HEK293T (cell line): ENCODE measurements at regions not wholly inside any gene's neighbourhood (a gene's known extent, or its start where the extent isn't known, plus 50 kb on each side); places are given as distances from the start of the nearest gene placed in this dataset.

ENCODE experiments used
- CTCF ChIA-PET: fragments of 350-600 bp; formaldehyde crosslinking; extraction: SDS; loops from one replicate; lab custom pipeline; 2021; ENCODE audit warnings: antibody characterized with exemption, inconsistent platforms; lab: Yijun Ruan, JAX
- POLR2A ChIA-PET: fragments of 350-600 bp; formaldehyde crosslinking; extraction: SDS; loops from one replicate; lab custom pipeline; 2020; ENCODE audit warnings: antibody characterized with exemption, inconsistent platforms; lab: Yijun Ruan, JAX
- DNase-seq: peaks from one replicate; pipeline ENCODE4 v3.0.0; 2012; ENCODE audit warnings: mixed read lengths; ENCODE audit errors: extremely low spot score
- ARNT ChIP-seq: fragments of 450-650 bp; IDR thresholded peaks from 2 replicates; pipeline ENCODE4 v1.6.1; 2017; ENCODE audit warnings: mild to moderate bottlenecking
- BHLHE40 ChIP-seq: fragments of 450-650 bp; IDR thresholded peaks from 2 replicates; pipeline ENCODE4 v1.6.1; 2016; ENCODE audit warnings: mild to moderate bottlenecking, moderate library complexity, borderline replicate concordance
- CTBP1 ChIP-seq: fragments of 450-650 bp; IDR thresholded peaks from 2 replicates; pipeline ENCODE4 v1.6.1; 2016; ENCODE audit warnings: borderline replicate concordance
- ELF4 ChIP-seq: fragments of 450-650 bp; IDR thresholded peaks from 2 replicates; pipeline ENCODE4 v1.6.1; 2017; ENCODE audit warnings: antibody characterized with exemption
- FOXA1 ChIP-seq: fragments of 450-650 bp; IDR thresholded peaks from 2 replicates; pipeline ENCODE4 v1.6.1; 2016; ENCODE audit warnings: mild to moderate bottlenecking
- FOXK2 ChIP-seq: fragments of 450-650 bp; IDR thresholded peaks from 2 replicates; pipeline ENCODE4 v1.6.1; 2016; ENCODE audit warnings: mild to moderate bottlenecking
- FOXM1 ChIP-seq: fragments of 450-650 bp; IDR thresholded peaks from 2 replicates; pipeline ENCODE4 v1.6.1; 2017; ENCODE audit warnings: mild to moderate bottlenecking, borderline replicate concordance
- HDGF ChIP-seq: fragments of 450-650 bp; IDR thresholded peaks from 2 replicates; pipeline ENCODE4 v1.6.1; 2017; ENCODE audit warnings: antibody characterized with exemption, borderline replicate concordance
- L3MBTL2 ChIP-seq: fragments of 450-650 bp; conservative IDR thresholded peaks from 2 replicates; pipeline ENCODE4 v1.6.1; 2016; ENCODE audit warnings: mild to moderate bottlenecking
- LEF1 ChIP-seq: fragments of 450-650 bp; IDR thresholded peaks from 2 replicates; pipeline ENCODE4 v1.6.1; 2017; ENCODE audit warnings: mild to moderate bottlenecking, borderline replicate concordance
- NFRKB ChIP-seq: fragments of 450-650 bp; IDR thresholded peaks from 2 replicates; pipeline ENCODE4 v1.6.1; 2016; ENCODE audit warnings: mild to moderate bottlenecking, moderate library complexity
- PKNOX1 ChIP-seq: fragments of 450-650 bp; IDR thresholded peaks from 2 replicates; pipeline ENCODE4 v1.6.1; 2016
- SP1 ChIP-seq: fragments of 450-650 bp; IDR thresholded peaks from 2 replicates; pipeline ENCODE4 v1.6.1; 2017
- SUZ12 ChIP-seq: fragments of 450-650 bp; IDR thresholded peaks from 2 replicates; pipeline ENCODE4 v1.6.1; 2016; ENCODE audit warnings: mild to moderate bottlenecking
- TARDBP ChIP-seq: fragments of 450-650 bp; IDR thresholded peaks from 2 replicates; pipeline ENCODE4 v1.6.1; 2016
- ZNF384 ChIP-seq: fragments of 450-650 bp; IDR thresholded peaks from 2 replicates; pipeline ENCODE4 v1.6.1; 2016

DNA sequence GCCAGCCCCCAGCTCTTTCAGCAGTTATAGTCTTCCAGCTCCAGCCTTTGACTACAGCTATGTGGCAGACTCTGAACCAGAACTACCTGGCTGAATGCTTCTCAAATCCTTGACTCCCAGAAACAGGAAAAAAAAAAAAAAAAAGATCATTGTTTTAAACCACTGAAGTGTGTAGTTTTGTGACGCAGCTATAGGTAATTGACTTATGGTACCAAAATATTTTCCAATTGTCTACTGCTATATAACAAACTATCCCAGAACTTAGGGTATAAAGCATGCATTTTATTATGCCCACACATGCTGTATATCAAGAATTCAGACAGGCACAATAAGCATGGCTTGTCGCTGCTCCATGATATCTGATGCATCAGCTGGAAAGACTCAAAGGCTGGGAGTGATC is 127.1 kb upstream of the POC5 start:
- no peak for DNase-seq
- ChIA-PET CTCF (no interaction called here), POLR2A (no interaction called here)
- TF ChIP-seq LEF1 = no peak
- no peak for TF ChIP-seq FOXA1
- no peak for TF ChIP-seq FOXM1
- no peak for TF ChIP-seq HDGF
- no peak for TF ChIP-seq CTBP1
- no peak for TF ChIP-seq SUZ12
- TF ChIP-seq PKNOX1 = no peak
- no peak for TF ChIP-seq BHLHE40
- TF ChIP-seq ARNT = no peak
- no peak for TF ChIP-seq TARDBP
- no peak for TF ChIP-seq SP1
- no peak for TF ChIP-seq ELF4
- no peak for TF ChIP-seq ZNF384
- TF ChIP-seq NFRKB = no peak
- TF ChIP-seq FOXK2 = no peak

DNA sequence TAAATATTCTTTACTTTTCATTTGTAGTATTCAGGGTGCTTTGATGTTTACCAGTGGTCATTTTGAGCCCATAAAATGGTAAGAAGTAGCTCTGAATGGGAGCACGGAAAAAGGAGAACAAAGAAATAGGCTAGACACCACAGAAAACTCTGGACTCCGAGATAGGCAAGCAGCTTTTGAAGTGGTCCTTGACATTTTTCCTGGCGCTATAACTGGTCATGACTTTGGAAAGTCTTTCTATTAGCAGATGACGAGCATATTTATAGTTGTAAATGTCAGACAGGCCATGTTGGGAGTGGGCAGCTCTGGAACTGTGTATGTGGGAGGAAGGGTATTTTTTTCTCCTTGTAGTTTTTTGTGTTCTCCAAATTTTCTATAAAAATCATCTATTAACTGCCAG is 126.1 kb upstream of the POC5 start:
- POLR2A ChIA-PET = no interaction called here
- CTCF ChIA-PET = interaction anchor here (1.1 kb wide), 1 partner anchor 332 kb away, joined by 3 read pairs; no protein-coding TSS in a partner anchor
- DNase-seq = no peak
- TF ChIP-seq ZNF384 (no peak), LEF1 (no peak), NFRKB (no peak), BHLHE40 (no peak), SUZ12 (no peak), ARNT (no peak), FOXK2 (no peak), TARDBP (no peak), L3MBTL2 (no peak), PKNOX1 (no peak), CTBP1 (no peak), HDGF (no peak), FOXM1 (no peak), FOXA1 (no peak), ELF4 (no peak)

GRCh38 chr5:75839547-75839946 is 122.3 kb upstream of the POC5 start:
- CTCF ChIA-PET = no interaction called here
- TF ChIP-seq HDGF (no peak), BHLHE40 (no peak), ARNT (no peak), TARDBP (no peak), NFRKB (no peak), FOXM1 (no peak), FOXK2 (no peak), ELF4 (no peak), CTBP1 (no peak), FOXA1 (no peak)
- no peak for DNase-seq
- POLR2A ChIA-PET = no interaction called here

DNA sequence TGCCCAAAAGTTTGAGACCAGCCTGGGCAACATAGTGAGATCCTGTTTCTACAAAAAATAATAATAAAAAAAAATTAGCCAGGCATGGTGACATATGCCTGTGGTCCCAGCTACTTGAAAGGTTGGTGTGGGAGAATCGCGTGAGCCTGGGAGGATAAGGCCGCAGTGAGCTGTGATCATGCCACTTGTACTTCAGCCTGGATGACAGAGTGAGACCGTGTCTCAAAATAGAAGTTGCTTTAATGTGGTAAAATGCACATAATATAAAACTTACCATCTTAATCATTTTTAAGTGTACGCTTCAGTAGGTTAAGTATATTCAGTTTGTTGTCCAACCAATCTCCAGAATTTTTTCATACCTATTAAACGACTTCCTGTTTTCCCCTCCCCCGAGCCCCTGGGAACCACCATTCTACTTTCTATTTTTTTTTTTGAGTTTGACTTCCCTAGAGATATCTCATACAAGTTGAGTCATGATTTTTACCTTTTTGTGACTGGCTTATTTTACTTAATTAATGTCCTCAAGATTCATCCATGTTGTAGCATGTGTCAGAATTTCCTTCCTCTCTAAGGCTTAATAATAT is 120.1 kb upstream of the POC5 start:
- CTCF ChIA-PET = no interaction called here

DNA sequence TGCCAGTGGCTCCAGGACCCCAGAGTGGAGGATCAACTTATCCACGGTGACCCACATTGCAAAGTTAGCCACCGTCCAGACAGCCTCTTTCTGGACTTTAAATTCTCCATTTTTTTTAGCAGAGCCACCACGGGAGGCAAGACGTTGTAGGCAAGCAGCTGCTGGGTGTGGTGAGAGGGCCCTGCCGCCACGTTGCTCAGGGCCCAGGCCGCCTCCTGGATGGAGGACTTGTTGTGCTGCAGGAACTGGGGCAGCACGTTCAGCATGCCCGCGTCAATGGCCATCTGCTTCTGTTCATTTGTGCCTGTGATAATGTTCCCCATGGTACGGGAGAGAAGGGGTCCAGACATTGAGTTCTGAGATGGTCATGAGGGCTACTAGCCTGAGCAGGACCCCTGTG is 114.3 kb upstream of the POC5 start:
- DNase-seq = no peak
- POLR2A ChIA-PET = no interaction called here
- TF ChIP-seq L3MBTL2 = no peak
- no peak for TF ChIP-seq ELF4
- TF ChIP-seq BHLHE40 = no peak
- TF ChIP-seq LEF1 = no peak
- no peak for TF ChIP-seq HDGF
- no peak for TF ChIP-seq ARNT
- TF ChIP-seq SUZ12 = no peak
- TF ChIP-seq ZNF384 = no peak
- TF ChIP-seq NFRKB = no peak
- TF ChIP-seq TARDBP = no peak
- no peak for TF ChIP-seq PKNOX1
- no peak for TF ChIP-seq SP1
- TF ChIP-seq CTBP1 = no peak
- TF ChIP-seq FOXM1 = no peak
- no peak for TF ChIP-seq FOXA1
- TF ChIP-seq FOXK2 = no peak
- CTCF ChIA-PET = no interaction called here

More for the DNA sequence above, 120.1 kb upstream of the POC5 start:
- DNase-seq = no peak
- TF ChIP-seq FOXK2 (no peak), FOXA1 (no peak), SUZ12 (no peak), HDGF (no peak), ZNF384 (no peak), FOXM1 (no peak), NFRKB (no peak), L3MBTL2 (no peak), TARDBP (no peak), PKNOX1 (no peak), CTBP1 (no peak), ARNT (no peak), LEF1 (no peak)
- POLR2A ChIA-PET = no interaction called here
